ENCODE measurements at regions not wholly inside any gene's neighbourhood (a gene's known extent, or its start where the extent isn't known, plus 50 kb on each side); places are given as distances from the start of the nearest gene placed in this dataset.

- no peak overlapping the region for H3K9ac ChIP-seq (ENCODE audit: low read depth, low read length)
- peaks cover 17% of the 10 kb centered on the region for H3K4me1 ChIP-seq (ENCODE audit: insufficient read depth, low read length)
- H3K36me3 ChIP-seq (ENCODE audit: insufficient read depth, low read length) = no peaks in the 10 kb centered on the region
- no peaks in the 10 kb centered on the region for H3K9me3 ChIP-seq (ENCODE audit: control insufficient read depth, insufficient read depth, low read length)
Observed at GRCh38 chr16:86356804-86357203, 153.5 kb upstream of the FOXF1 start.

GRCh38 chr16:86357303-86357702 lies 153.0 kb upstream of the FOXF1 start:
- Histone ChIP-seq H3K36me3 (ENCODE audit: insufficient read depth, low read length) (no peaks in the 10 kb centered on the region), H3K4me1 (ENCODE audit: insufficient read depth, low read length) (peaks cover 17% of the 10 kb centered on the region), H3K9me3 (ENCODE audit: control insufficient read depth, insufficient read depth, low read length) (no peaks in the 10 kb centered on the region), H3K9ac (ENCODE audit: low read depth, low read length) (no peak overlapping the region)

GRCh38 chr16:86357950-86358349 lies 152.4 kb upstream of the FOXF1 start:
- Histone ChIP-seq H3K4me1 (ENCODE audit: insufficient read depth, low read length) (peaks cover 17% of the 10 kb centered on the region), H3K9me3 (ENCODE audit: control insufficient read depth, insufficient read depth, low read length) (no peaks in the 10 kb centered on the region), H3K9ac (ENCODE audit: low read depth, low read length) (no peak overlapping the region), H3K36me3 (ENCODE audit: insufficient read depth, low read length) (no peaks in the 10 kb centered on the region)

- H3K4me1 ChIP-seq (ENCODE audit: insufficient read depth, low read length) = peaks cover 10% of the 10 kb centered on the region
- no peak overlapping the region for H3K9ac ChIP-seq (ENCODE audit: low read depth, low read length)
Observed at GRCh38 chr16:86359571-86359970, 150.8 kb upstream of the FOXF1 start.

GRCh38 chr16:86362155-86362849 lies 148.0 kb upstream of the FOXF1 start:
- Histone ChIP-seq H3K9ac (ENCODE audit: low read depth, low read length) (no peak overlapping the region; the same call in 1 of the 2 replicates), H3K4me1 (ENCODE audit: insufficient read depth, low read length) (peaks cover 16% of the 10 kb centered on the region), H3K9me3 (ENCODE audit: control insufficient read depth, insufficient read depth, low read length) (no peaks in the 10 kb centered on the region), H3K36me3 (ENCODE audit: insufficient read depth, low read length) (no peaks in the 10 kb centered on the region)

More at GRCh38 chr16:86359571-86359970, 150.8 kb upstream of the FOXF1 start:
- Histone ChIP-seq H3K36me3 (ENCODE audit: insufficient read depth, low read length) (no peaks in the 10 kb centered on the region), H3K9me3 (ENCODE audit: control insufficient read depth, insufficient read depth, low read length) (no peaks in the 10 kb centered on the region)

- Histone ChIP-seq H3K9me3 (ENCODE audit: control insufficient read depth, insufficient read depth, low read length) (no peaks in the 10 kb centered on the region), H3K4me1 (ENCODE audit: insufficient read depth, low read length) (peaks cover 20% of the 10 kb centered on the region), H3K36me3 (ENCODE audit: insufficient read depth, low read length) (no peaks in the 10 kb centered on the region), H3K9ac (ENCODE audit: low read depth, low read length) (no peak overlapping the region)
Observed at GRCh38 chr16:86363057-86363490, 147.3 kb upstream of the FOXF1 start.

- Histone ChIP-seq H3K9me3 (ENCODE audit: control insufficient read depth, insufficient read depth, low read length) (no peaks in the 10 kb centered on the region), H3K4me1 (ENCODE audit: insufficient read depth, low read length) (peaks cover 15% of the 10 kb centered on the region), H3K36me3 (ENCODE audit: insufficient read depth, low read length) (no peaks in the 10 kb centered on the region), H3K9ac (ENCODE audit: low read depth, low read length) (no peak overlapping the region)
Observed at GRCh38 chr16:86363836-86364618, 146.3 kb upstream of the FOXF1 start.

GRCh38 chr16:86364653-86365380 lies 145.5 kb upstream of the FOXF1 start:
- Histone ChIP-seq H3K4me1 (ENCODE audit: insufficient read depth, low read length) (peaks cover 10% of the 10 kb centered on the region), H3K36me3 (ENCODE audit: insufficient read depth, low read length) (no peaks in the 10 kb centered on the region), H3K9me3 (ENCODE audit: control insufficient read depth, insufficient read depth, low read length) (no peaks in the 10 kb centered on the region), H3K9ac (ENCODE audit: low read depth, low read length) (no peak overlapping the region)

GRCh38 chr16:86365513-86366273 lies 144.6 kb upstream of the FOXF1 start:
- Histone ChIP-seq H3K36me3 (ENCODE audit: insufficient read depth, low read length) (no peaks in the 10 kb centered on the region), H3K9me3 (ENCODE audit: control insufficient read depth, insufficient read depth, low read length) (no peaks in the 10 kb centered on the region), H3K9ac (ENCODE audit: low read depth, low read length) (no peak overlapping the region), H3K4me1 (ENCODE audit: insufficient read depth, low read length) (peaks cover 10% of the 10 kb centered on the region)

GRCh38 chr16:86366481-86366880 lies 143.8 kb upstream of the FOXF1 start:
- Histone ChIP-seq H3K9me3 (ENCODE audit: control insufficient read depth, insufficient read depth, low read length) (no peaks in the 10 kb centered on the region), H3K4me1 (ENCODE audit: insufficient read depth, low read length) (peaks cover 10% of the 10 kb centered on the region), H3K36me3 (ENCODE audit: insufficient read depth, low read length) (no peaks in the 10 kb centered on the region), H3K9ac (ENCODE audit: low read depth, low read length) (no peak overlapping the region)

GRCh38 chr16:86367291-86368072 lies 142.8 kb upstream of the FOXF1 start:
- Histone ChIP-seq H3K36me3 (ENCODE audit: insufficient read depth, low read length) (no peaks in the 10 kb centered on the region), H3K9ac (ENCODE audit: low read depth, low read length) (no peak overlapping the region), H3K9me3 (ENCODE audit: control insufficient read depth, insufficient read depth, low read length) (no peaks in the 10 kb centered on the region), H3K4me1 (ENCODE audit: insufficient read depth, low read length) (peaks cover 10% of the 10 kb centered on the region)

- H3K9me3 ChIP-seq (ENCODE audit: control insufficient read depth, insufficient read depth, low read length) = no peaks in the 10 kb centered on the region
- peaks cover 10% of the 10 kb centered on the region for H3K4me1 ChIP-seq (ENCODE audit: insufficient read depth, low read length)
- no peaks in the 10 kb centered on the region for H3K36me3 ChIP-seq (ENCODE audit: insufficient read depth, low read length)
- H3K9ac ChIP-seq (ENCODE audit: low read depth, low read length) = no peak overlapping the region
Observed at GRCh38 chr16:86368261-86368660, 142.1 kb upstream of the FOXF1 start.

GRCh38 chr16:86370062-86370461 lies 140.3 kb upstream of the FOXF1 start:
- Histone ChIP-seq H3K9ac (ENCODE audit: low read depth, low read length) (no peak overlapping the region), H3K4me1 (ENCODE audit: insufficient read depth, low read length) (peaks cover 10% of the 10 kb centered on the region), H3K36me3 (ENCODE audit: insufficient read depth, low read length) (no peaks in the 10 kb centered on the region), H3K9me3 (ENCODE audit: control insufficient read depth, insufficient read depth, low read length) (no peaks in the 10 kb centered on the region)

All from ES-I3 (cell line).